A549 (cell line): ENCODE measurements at regions not wholly inside any gene's neighbourhood (a gene's known extent, or its start where the extent isn't known, plus 50 kb on each side); places are given as distances from the start of the nearest gene placed in this dataset.

Source experiments
- ATAC-seq, 2 experiments: fragments of 200-7000 bp in 1 of 2; fragments of >200 bp in 1 of 2; cut with Nextera tagmentation in 1 of 2; cut with Tn5 transposase in 1 of 2; 3 replicates each; pipeline versions ENCODE4 v1.8.0 to v1.9.1; 2018 to 2020; ENCODE audit warnings: mild to moderate bottlenecking in 1 of 2, moderate library complexity in 1 of 2
- CTCF ChIA-PET: fragments of 300-600 bp; sonication (Branson Sonifier 250); formaldehyde crosslinking; extraction: SDS; loops from one replicate; lab custom pipeline; 2021; ENCODE audit warnings: antibody characterized with exemption, inconsistent platforms; lab: Yijun Ruan, JAX
- POLR2A ChIA-PET: fragments of 350-600 bp; formaldehyde crosslinking; extraction: SDS; loops from one replicate; lab custom pipeline; 2021; ENCODE audit warnings: antibody characterized with exemption, inconsistent platforms; lab: Yijun Ruan, JAX
- DNase-seq, 2 experiments: peaks; one replicate each; pipeline versions ENCODE4 v3.0.0 to v3.0.0-alpha.2; 2011 to 2016; ENCODE audit warnings: low read depth in 1 of 2, low spot score in 1 of 2
- FAIRE-seq: peaks from 2 replicates; lab custom pipeline; 2011; peaks lifted over from hg19 to GRCh38; lab: Jason Lieb, UNC
- H3K27ac ChIP-seq, 2 experiments: fragments of >200 bp; sonication (Bioruptor Twin); formaldehyde crosslinking; 3 replicates each; pipeline ENCODE4 v1.5.1; 2016 to 2017
- H3K4me1 ChIP-seq: fragments of >200 bp; sonication (Bioruptor Twin); formaldehyde crosslinking; 3 replicates; pipeline ENCODE4 v1.6.1; 2016
- H3K4me2 ChIP-seq: fragments of >200 bp; sonication (Bioruptor Twin); formaldehyde crosslinking; 3 replicates; pipeline ENCODE4 v1.6.1; 2016
- H3K4me3 ChIP-seq: fragments of >200 bp; sonication (Bioruptor Twin); formaldehyde crosslinking; 3 replicates; pipeline ENCODE4 v1.5.1; 2016
- H3K9me3 ChIP-seq: fragments of >200 bp; sonication (Bioruptor Twin); formaldehyde crosslinking; 3 replicates; pipeline ENCODE4 v1.6.1; 2016
- CBX2 ChIP-seq: fragments of 200-600 bp; sonication (generic); IDR thresholded peaks from 2 replicates; pipeline ENCODE4 v1.6.1; 2016; ENCODE audit warnings: low read depth, mild to moderate bottlenecking, borderline replicate concordance
- CHD2 ChIP-seq: fragments of 150-350 bp; IDR thresholded peaks from 2 replicates; pipeline ENCODE4 v1.6.1; 2014; ENCODE audit warnings: low read length; ENCODE audit not compliant: partially characterized antibody
- CHD4 ChIP-seq: fragments of 200-600 bp; sonication (generic); IDR thresholded peaks from 2 replicates; pipeline ENCODE4 v1.6.1; 2016; ENCODE audit warnings: antibody characterized with exemption, mild to moderate bottlenecking, borderline replicate concordance
- EHMT2 ChIP-seq: fragments of 200-600 bp; sonication (generic); IDR thresholded peaks from 2 replicates; pipeline ENCODE4 v1.6.1; 2016; ENCODE audit warnings: antibody characterized with exemption, low read depth, mild to moderate bottlenecking, moderate library complexity
- EP300 ChIP-seq, 2 experiments: fragments of >200 bp; sonication (Bioruptor Twin); formaldehyde crosslinking; IDR thresholded peaks; 2 replicates in 1 of 2; 3 replicates in 1 of 2; pipeline ENCODE4 v1.6.1; 2016 to 2017
- FOSB ChIP-seq: fragments of 250-450 bp; sonication (Bioruptor Pico); IDR thresholded peaks from 2 replicates; pipeline ENCODE4 v1.5.0; 2020; ENCODE audit warnings: mild to moderate bottlenecking, moderate library complexity
- FOXS1 ChIP-seq: fragments of 250-450 bp; sonication (Bioruptor Pico); IDR thresholded peaks from 2 replicates; pipeline ENCODE4 v1.5.0; 2020; ENCODE audit warnings: mild to moderate bottlenecking, moderate library complexity
- GATA3 ChIP-seq: IDR thresholded peaks from 2 replicates; pipeline ENCODE4 v1.6.1; 2012; ENCODE audit warnings: borderline replicate concordance
- HDAC2 ChIP-seq: fragments of 200-600 bp; sonication (generic); IDR thresholded peaks from 2 replicates; pipeline ENCODE4 v1.6.1; 2016
- HES2 ChIP-seq: fragments of >200 bp; sonication (Bioruptor Twin); formaldehyde crosslinking; IDR thresholded peaks from 2 replicates; pipeline ENCODE4 v1.6.1; 2016
- HMGXB4 ChIP-seq: fragments of 250-450 bp; sonication (Bioruptor Pico); IDR thresholded peaks from 2 replicates; pipeline ENCODE4 v1.5.0; 2021; ENCODE audit warnings: mild to moderate bottlenecking, moderate library complexity, borderline replicate concordance
- HOXB5 ChIP-seq: fragments of 250-450 bp; sonication (Bioruptor Pico); IDR thresholded peaks from 2 replicates; pipeline ENCODE4 v1.5.0; 2020; ENCODE audit warnings: mild to moderate bottlenecking, moderate library complexity
- JUN ChIP-seq, 2 experiments: fragments of >200 bp; sonication (Bioruptor Twin); formaldehyde crosslinking; IDR thresholded peaks; 2 replicates in 1 of 2; 3 replicates in 1 of 2; pipeline ENCODE4 v1.6.1; 2016 to 2017
- KDM5A ChIP-seq: fragments of 200-600 bp; sonication (generic); IDR thresholded peaks from 2 replicates; pipeline ENCODE4 v1.6.1; 2016; ENCODE audit warnings: antibody characterized with exemption, mild to moderate bottlenecking
- MAFK ChIP-seq: fragments of 450-650 bp; IDR thresholded peaks from 2 replicates; pipeline ENCODE4 v1.6.1; 2014; ENCODE audit not compliant: partially characterized antibody
- MAZ ChIP-seq: fragments of 150-350 bp; IDR thresholded peaks from 2 replicates; pipeline ENCODE4 v1.6.1; 2014; ENCODE audit warnings: antibody characterized with exemption, low read depth, low read length, borderline replicate concordance
- MYC ChIP-seq: IDR thresholded peaks from 2 replicates; pipeline ENCODE4 v1.6.1; 2012; ENCODE audit warnings: mild to moderate bottlenecking, inconsistent platforms, low read length, improper control_type of control experiment, borderline replicate concordance
- NFE2L2 ChIP-seq: fragments of 150-350 bp; conservative IDR thresholded peaks from 2 replicates; pipeline ENCODE4 v1.6.1; 2014; ENCODE audit warnings: low read length
- NPAS2 ChIP-seq: fragments of 250-450 bp; sonication (Bioruptor Pico); IDR thresholded peaks from 2 replicates; pipeline ENCODE4 v1.8.0; 2022; ENCODE audit warnings: mild to moderate bottlenecking, moderate library complexity, borderline replicate concordance
- RNF2 ChIP-seq: fragments of 200-600 bp; sonication (generic); IDR thresholded peaks from 2 replicates; pipeline ENCODE4 v1.6.1; 2016; ENCODE audit warnings: low read depth, mild to moderate bottlenecking, antibody characterized with exemption, moderate library complexity, borderline replicate concordance
- SREBF2 ChIP-seq: fragments of 450-650 bp; IDR thresholded peaks from 2 replicates; pipeline ENCODE4 v1.6.1; 2014; ENCODE audit warnings: mild to moderate bottlenecking, moderate library complexity
- TP53 ChIP-seq: fragments of 250-450 bp; sonication (Bioruptor Pico); IDR thresholded peaks from 2 replicates; pipeline ENCODE4 v1.5.0; 2021; ENCODE audit warnings: mild to moderate bottlenecking, moderate library complexity
- WGBS: methylation state at CpG from one replicate; pipeline ENCODE4 v1.1.6; 2017; ENCODE audit errors: missing lambda C conversion rate; 5-methylcytosine and 5-hydroxymethylcytosine counted together
- TF ChIP-seq, protein P1 (sequence below): IDR thresholded peaks from 2 replicates; pipeline ENCODE4 v1.6.1; 2012
- TF ChIP-seq, protein P2 (sequence below): fragments of 150-350 bp; IDR thresholded peaks from 2 replicates; pipeline ENCODE4 v1.6.1; 2014; ENCODE audit warnings: low read depth, mild to moderate bottlenecking, low read length
- TF ChIP-seq, protein P3 (sequence below): IDR thresholded peaks from 2 replicates; pipeline ENCODE4 v1.6.1; 2012
- TF ChIP-seq, protein P4 (sequence below): fragments of >200 bp; sonication (Bioruptor Twin); formaldehyde crosslinking; IDR thresholded peaks from 3 replicates; pipeline ENCODE4 v1.5.1; 2016

- 0% methylated on average over 2 of the region's 2 CpGs for WGBS
- ATAC-seq, result no peak
- no peak for FAIRE-seq
- Histone ChIP-seq H3K9me3 (no peaks in the 10 kb centered on the region), H3K4me1 (no peaks in the 10 kb centered on the region), H3K4me2 (no peak overlapping the region), H3K27ac (no peak overlapping the region), H3K4me3 (no peak overlapping the region)
- DNase-seq, result no peak
- TF ChIP-seq KDM5A (no peak), TP53 (CRISPR knock-in tag) (no peak), SREBF2 (no peak), GATA3 (no peak), HDAC2 (no peak), NPAS2 (CRISPR knock-in tag) (no peak), HOXB5 (no peak), JUN (IDR thresholded peaks at IDR 0.05) (no peak), MYC (no peak), NFE2L2 (no peak)
- TF ChIP-seq, protein P1, sequence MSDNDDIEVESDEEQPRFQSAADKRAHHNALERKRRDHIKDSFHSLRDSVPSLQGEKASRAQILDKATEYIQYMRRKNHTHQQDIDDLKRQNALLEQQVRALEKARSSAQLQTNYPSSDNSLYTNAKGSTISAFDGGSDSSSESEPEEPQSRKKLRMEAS, result no peak
- ChIA-PET CTCF (no interaction called here), POLR2A (no interaction called here)
These were observed 387.8 kb upstream of the WWC1 start for GRCh38 chr5:167903659-167904058.

GRCh38 chr5:167905919-167906853, 385.3 kb upstream of the WWC1 start:
- ATAC-seq (no peak), FAIRE-seq (no peak), DNase-seq (no peak)
- no peak overlapping the region for H3K27ac ChIP-seq
- 10% methylated on average over 6 of the region's 6 CpGs for WGBS
- H3K4me2 ChIP-seq, result no peak overlapping the region
- ChIA-PET POLR2A (no interaction called here), CTCF (interaction anchor here (0.6 kb wide), 1 partner anchor 11 kb away, joined by 3 read pairs; no protein-coding TSS in a partner anchor)
- no peak for TF ChIP-seq SREBF2
- TF ChIP-seq TP53 (CRISPR knock-in tag), result no peak
- no peak for TF ChIP-seq CBX2
- TF ChIP-seq, protein P2, sequence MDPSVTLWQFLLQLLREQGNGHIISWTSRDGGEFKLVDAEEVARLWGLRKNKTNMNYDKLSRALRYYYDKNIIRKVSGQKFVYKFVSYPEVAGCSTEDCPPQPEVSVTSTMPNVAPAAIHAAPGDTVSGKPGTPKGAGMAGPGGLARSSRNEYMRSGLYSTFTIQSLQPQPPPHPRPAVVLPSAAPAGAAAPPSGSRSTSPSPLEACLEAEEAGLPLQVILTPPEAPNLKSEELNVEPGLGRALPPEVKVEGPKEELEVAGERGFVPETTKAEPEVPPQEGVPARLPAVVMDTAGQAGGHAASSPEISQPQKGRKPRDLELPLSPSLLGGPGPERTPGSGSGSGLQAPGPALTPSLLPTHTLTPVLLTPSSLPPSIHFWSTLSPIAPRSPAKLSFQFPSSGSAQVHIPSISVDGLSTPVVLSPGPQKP, result no peak
- TF ChIP-seq, protein P3, sequence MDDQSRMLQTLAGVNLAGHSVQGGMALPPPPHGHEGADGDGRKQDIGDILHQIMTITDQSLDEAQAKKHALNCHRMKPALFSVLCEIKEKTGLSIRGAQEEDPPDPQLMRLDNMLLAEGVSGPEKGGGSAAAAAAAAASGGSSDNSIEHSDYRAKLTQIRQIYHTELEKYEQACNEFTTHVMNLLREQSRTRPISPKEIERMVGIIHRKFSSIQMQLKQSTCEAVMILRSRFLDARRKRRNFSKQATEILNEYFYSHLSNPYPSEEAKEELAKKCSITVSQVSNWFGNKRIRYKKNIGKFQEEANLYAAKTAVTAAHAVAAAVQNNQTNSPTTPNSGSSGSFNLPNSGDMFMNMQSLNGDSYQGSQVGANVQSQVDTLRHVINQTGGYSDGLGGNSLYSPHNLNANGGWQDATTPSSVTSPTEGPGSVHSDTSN, result no peak
- TF ChIP-seq HDAC2, result no peak
- TF ChIP-seq RNF2, result no peak
- no peak for TF ChIP-seq GATA3
- TF ChIP-seq FOXS1 (CRISPR knock-in tag), result no peak
- H3K4me1 ChIP-seq, result no peaks in the 10 kb centered on the region
- H3K4me3 ChIP-seq, result no peak overlapping the region
- no peaks in the 10 kb centered on the region for H3K9me3 ChIP-seq

DNA sequence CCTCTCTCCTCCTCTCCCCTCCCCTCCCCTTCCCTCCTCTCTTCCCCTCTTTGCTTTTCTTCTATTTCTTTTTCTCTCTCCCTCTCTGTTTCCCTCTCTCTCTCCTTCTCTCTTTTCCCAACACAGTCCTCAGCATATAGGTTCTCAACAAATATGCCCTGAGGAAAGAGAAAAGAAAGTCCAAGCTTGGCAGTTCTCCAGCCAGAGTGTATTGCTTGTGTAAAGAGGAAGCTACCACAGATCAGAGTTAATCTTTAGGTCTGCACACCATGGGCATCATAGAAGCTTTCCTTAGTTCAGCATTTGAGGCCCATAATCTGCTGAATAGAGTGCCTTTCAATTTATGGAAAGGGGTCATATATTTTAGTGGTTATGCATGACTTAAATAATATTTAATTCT, 382.8 kb upstream of the WWC1 start:
- TF ChIP-seq MAZ (no peak), CHD4 (no peak), HES2 (no peak), JUN (IDR thresholded peaks at IDR 0.05) (no peak), EP300 (IDR thresholded peaks at IDR 0.05) (no peak), EHMT2 (no peak), MAFK (no peak), HMGXB4 (CRISPR knock-in tag) (no peak), FOSB (CRISPR knock-in tag) (no peak), NFE2L2 (no peak), CHD2 (no peak)
- TF ChIP-seq, protein P3, result no peak
- TF ChIP-seq, protein P4, sequence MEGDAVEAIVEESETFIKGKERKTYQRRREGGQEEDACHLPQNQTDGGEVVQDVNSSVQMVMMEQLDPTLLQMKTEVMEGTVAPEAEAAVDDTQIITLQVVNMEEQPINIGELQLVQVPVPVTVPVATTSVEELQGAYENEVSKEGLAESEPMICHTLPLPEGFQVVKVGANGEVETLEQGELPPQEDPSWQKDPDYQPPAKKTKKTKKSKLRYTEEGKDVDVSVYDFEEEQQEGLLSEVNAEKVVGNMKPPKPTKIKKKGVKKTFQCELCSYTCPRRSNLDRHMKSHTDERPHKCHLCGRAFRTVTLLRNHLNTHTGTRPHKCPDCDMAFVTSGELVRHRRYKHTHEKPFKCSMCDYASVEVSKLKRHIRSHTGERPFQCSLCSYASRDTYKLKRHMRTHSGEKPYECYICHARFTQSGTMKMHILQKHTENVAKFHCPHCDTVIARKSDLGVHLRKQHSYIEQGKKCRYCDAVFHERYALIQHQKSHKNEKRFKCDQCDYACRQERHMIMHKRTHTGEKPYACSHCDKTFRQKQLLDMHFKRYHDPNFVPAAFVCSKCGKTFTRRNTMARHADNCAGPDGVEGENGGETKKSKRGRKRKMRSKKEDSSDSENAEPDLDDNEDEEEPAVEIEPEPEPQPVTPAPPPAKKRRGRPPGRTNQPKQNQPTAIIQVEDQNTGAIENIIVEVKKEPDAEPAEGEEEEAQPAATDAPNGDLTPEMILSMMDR, result no peak
- H3K27ac ChIP-seq, result no peak overlapping the region
- POLR2A ChIA-PET, result no interaction called here
- ATAC-seq (no peak), DNase-seq (no peak), FAIRE-seq (no peak)
- H3K4me2 ChIP-seq, result no peak overlapping the region
- H3K4me3 ChIP-seq, result no peak overlapping the region
- H3K9me3 ChIP-seq, result no peaks in the 10 kb centered on the region
- CTCF ChIA-PET, result no interaction called here
- H3K4me1 ChIP-seq, result no peaks in the 10 kb centered on the region
